ENCODE measurements at regions not wholly inside any gene's neighbourhood (a gene's known extent, or its start where the extent isn't known, plus 50 kb on each side); places are given as distances from the start of the nearest gene placed in this dataset.

- Histone ChIP-seq H3K4me1 (ENCODE audit: control insufficient read depth, extremely low read depth, insufficient read depth, low read length) (no peaks in the 10 kb centered on the region), H3K9ac (replicated peaks; ENCODE audit: extremely low read depth, insufficient read depth, low read length) (no peak overlapping the region), H3K27me3 (ENCODE audit: control insufficient read depth in 2 of 2, insufficient read depth in 2 of 2, low read length in 2 of 2) (no peaks in the 10 kb centered on the region), H4K20me1 (replicated peaks; ENCODE audit: control insufficient read depth, extremely low read depth, insufficient read depth, low read length) (no peaks in the 10 kb centered on the region), H3K4me2 (ENCODE audit: insufficient read depth, low read length) (no peak overlapping the region), H3K79me2 (ENCODE audit: control insufficient read depth, insufficient read depth, low read length) (no peaks in the 10 kb centered on the region), H2AFZ (ENCODE audit: low read depth, low read length) (no peak overlapping the region), H3K9me3 (replicated peaks; ENCODE audit: control insufficient read depth, insufficient read depth, low read length) (no peaks in the 10 kb centered on the region), H3K4me3 (replicated peaks in 1 of 3; ENCODE audit: insufficient read depth in 1 of 3, low read depth in 1 of 3, low read length in 3 of 3) (no peak overlapping the region), H3K36me3 (ENCODE audit: control insufficient read depth in 2 of 2, extremely low read depth in 1 of 2, insufficient read depth in 2 of 2, low read length in 2 of 2) (no peaks in the 10 kb centered on the region), H3K9me1 (replicated peaks; ENCODE audit: control insufficient read depth, extremely low read depth, insufficient read depth, low read length) (no peaks in the 10 kb centered on the region), H3K27ac (ENCODE audit: insufficient read depth, low read depth, low read length) (no peak overlapping the region)
- BruUV-seq (replicated peaks), result no TSS peak
- no peak for TF ChIP-seq JUN (IDR thresholded peaks at IDR 0.05; ENCODE audit: borderline replicate concordance, insufficient read depth, insufficient read length, low read depth)
- TF ChIP-seq CTCF (IDR thresholded peaks at IDR 0.05; ENCODE audit: extremely low read depth in 1 of 2, insufficient read depth in 1 of 2, low read depth in 1 of 2, low read length in 2 of 2), result no peak
- no peak for TF ChIP-seq POLR2A (IDR thresholded peaks at IDR 0.05; ENCODE audit: low read depth, low read length)
- no peak for TF ChIP-seq GATA2 (IDR thresholded peaks at IDR 0.05; ENCODE audit: insufficient read depth, insufficient read length, low read depth, low read length)
- TF ChIP-seq MYC (IDR thresholded peaks at IDR 0.05; ENCODE audit: low read depth, low read length), result no peak
- dilution Hi-C loops (cut with MboI; ENCODE audit: extremely low pct_ligation_motif_present, low sequenced_read_pairs), result no loop called here
- no peak for FAIRE-seq
- ChIA-PET POLR2A (no interaction called here), CTCF (interaction anchor here (1.0 kb wide), 1 partner anchor 257 kb away, joined by 3 read pairs; no protein-coding TSS in a partner anchor)
- intact Hi-C loops (cut with micrococcal nuclease), result no loop called here
- DNase-seq (ENCODE audit: low read depth, low spot score), result no peak
Measured at GRCh38 chr11:95294701-95295100, 63.7 kb upstream of the SESN3 start.

- Histone ChIP-seq H3K4me1 (ENCODE audit: control insufficient read depth, extremely low read depth, insufficient read depth, low read length) (no peaks in the 10 kb centered on the region), H3K9me3 (replicated peaks; ENCODE audit: control insufficient read depth, insufficient read depth, low read length) (no peaks in the 10 kb centered on the region), H3K27ac (ENCODE audit: insufficient read depth, low read depth, low read length) (no peak overlapping the region), H3K79me2 (ENCODE audit: control insufficient read depth, insufficient read depth, low read length) (no peaks in the 10 kb centered on the region), H2AFZ (ENCODE audit: low read depth, low read length) (no peak overlapping the region), H3K9ac (replicated peaks; ENCODE audit: extremely low read depth, insufficient read depth, low read length) (no peak overlapping the region), H3K9me1 (replicated peaks; ENCODE audit: control insufficient read depth, extremely low read depth, insufficient read depth, low read length) (no peaks in the 10 kb centered on the region), H3K36me3 (ENCODE audit: control insufficient read depth in 2 of 2, extremely low read depth in 1 of 2, insufficient read depth in 2 of 2, low read length in 2 of 2) (no peaks in the 10 kb centered on the region), H3K4me3 (replicated peaks in 1 of 3; ENCODE audit: insufficient read depth in 1 of 3, low read depth in 1 of 3, low read length in 3 of 3) (no peak overlapping the region), H4K20me1 (replicated peaks; ENCODE audit: control insufficient read depth, extremely low read depth, insufficient read depth, low read length) (no peaks in the 10 kb centered on the region), H3K27me3 (ENCODE audit: control insufficient read depth in 2 of 2, insufficient read depth in 2 of 2, low read length in 2 of 2) (no peaks in the 10 kb centered on the region), H3K4me2 (ENCODE audit: insufficient read depth, low read length) (no peak overlapping the region)
- TF ChIP-seq JUN (IDR thresholded peaks at IDR 0.05; ENCODE audit: borderline replicate concordance, insufficient read depth, insufficient read length, low read depth) (no peak), CTCF (IDR thresholded peaks at IDR 0.05; ENCODE audit: extremely low read depth in 1 of 2, insufficient read depth in 1 of 2, low read depth in 1 of 2, low read length in 2 of 2) (no peak), MAX (IDR thresholded peaks at IDR 0.05; ENCODE audit: insufficient read depth, insufficient read length) (no peak), FOS (IDR thresholded peaks at IDR 0.05; ENCODE audit: borderline replicate concordance, insufficient read depth, low read length) (no peak), POLR2A (IDR thresholded peaks at IDR 0.05; ENCODE audit: low read depth, low read length) (no peak), GATA2 (IDR thresholded peaks at IDR 0.05; ENCODE audit: insufficient read depth, insufficient read length, low read depth, low read length) (no peak), EZH2 (IDR thresholded peaks at IDR 0.05; ENCODE audit: borderline replicate concordance, low read depth, low read length, severe bottlenecking) (no peak), MYC (IDR thresholded peaks at IDR 0.05; ENCODE audit: low read depth, low read length) (no peak), POLR2AphosphoS5 (IDR thresholded peaks at IDR 0.05; ENCODE audit: insufficient read depth, low read depth, low read length) (no peak)
- POLR2A ChIA-PET, result no interaction called here
- FAIRE-seq, result no peak
- dilution Hi-C loops (cut with MboI; ENCODE audit: extremely low pct_ligation_motif_present, low sequenced_read_pairs), result no loop called here
- DNase-seq (ENCODE audit: low read depth, low spot score), result no peak
- BruUV-seq (replicated peaks), result no TSS peak
- CTCF ChIA-PET, result no interaction called here
- intact Hi-C loops (cut with micrococcal nuclease), result no loop called here
Measured at GRCh38 chr11:95293116-95293515, 62.1 kb upstream of the SESN3 start.

Data from endothelial cell of umbilical vein (primary cell).